ENCODE measurements at regions not wholly inside any gene's neighbourhood (a gene's known extent, or its start where the extent isn't known, plus 50 kb on each side); places are given as distances from the start of the nearest gene placed in this dataset.

DNA sequence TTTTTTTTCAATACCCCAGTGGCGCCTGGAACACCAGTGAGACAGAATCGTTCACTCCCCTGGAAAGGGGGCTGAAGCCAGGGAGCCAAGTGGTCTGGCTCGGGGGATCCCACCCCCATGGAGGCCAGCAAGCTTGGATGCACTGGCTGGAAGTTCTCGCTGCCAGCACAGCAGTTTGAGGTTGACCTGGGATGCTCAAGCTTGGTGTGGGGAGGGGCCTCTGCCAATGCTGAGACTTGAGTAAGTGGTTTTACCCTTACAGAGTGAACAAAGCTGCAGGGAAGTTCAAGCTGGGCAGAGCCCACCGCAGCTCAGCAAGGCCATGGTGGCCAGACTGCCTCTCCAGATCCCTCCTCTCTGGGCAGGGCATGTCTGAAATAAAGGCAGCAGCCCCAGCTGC is 276.2 kb upstream of the CNTN6 start:
- H3K36me3 ChIP-seq (ENCODE audit: insufficient read depth, low read length): no peaks in the 10 kb centered on the region
- ATAC-seq (ENCODE audit: insufficient read depth, low read depth) (no peak), DNase-seq (no peak)

DNA sequence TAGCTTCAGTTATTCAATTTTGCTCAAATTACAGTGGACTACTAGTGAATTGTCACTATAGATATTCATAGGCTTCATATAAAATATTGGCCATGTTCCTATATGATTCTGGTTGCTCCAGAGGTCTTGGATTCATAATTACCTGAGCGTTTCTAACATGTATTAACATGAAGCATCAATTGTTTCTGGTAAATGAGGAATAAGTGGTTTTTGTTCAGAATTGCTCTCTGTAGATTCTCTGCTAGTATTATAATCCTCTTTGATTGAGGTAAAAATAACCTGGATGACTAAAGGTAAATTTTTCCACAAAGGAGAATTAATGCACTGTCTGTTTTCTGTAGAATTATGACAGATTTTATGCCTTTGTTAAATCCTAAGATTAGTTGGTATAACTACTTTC is 258.1 kb upstream of the CNTN6 start:
- H3K4me1 ChIP-seq (ENCODE audit: insufficient read depth, low read length): no peaks in the 10 kb centered on the region
- H3K36me3 ChIP-seq (ENCODE audit: insufficient read depth, low read length): no peaks in the 10 kb centered on the region
- no peak overlapping the region for H3K4me3 ChIP-seq (ENCODE audit: low read depth in 1 of 2, low read length in 2 of 2)
- H3K9ac ChIP-seq (ENCODE audit: low read depth, low read length): no peak overlapping the region
- no peaks in the 10 kb centered on the region for H4K20me1 ChIP-seq (ENCODE audit: insufficient read depth, low read length)
- no peak overlapping the region for H3K4me2 ChIP-seq (ENCODE audit: insufficient read depth, low read length)
- H2AFZ ChIP-seq (ENCODE audit: low read depth, low read length): no peak overlapping the region
- H3K9me3 ChIP-seq (ENCODE audit: insufficient read depth, low read length, severe bottlenecking): peaks cover 8% of the 10 kb centered on the region
- H3K79me2 ChIP-seq (ENCODE audit: insufficient read depth, low read length): no peaks in the 10 kb centered on the region
- H3K27ac ChIP-seq (ENCODE audit: low read length): no peak overlapping the region
- ATAC-seq (ENCODE audit: insufficient read depth, low read depth) (no peak), DNase-seq (no peak)
- TF ChIP-seq EZH2 (IDR thresholded peaks at IDR 0.05; ENCODE audit: borderline replicate concordance, low read depth, low read length, severe bottlenecking): no peak
- no peak for TF ChIP-seq CTCF (IDR thresholded peaks at IDR 0.05; ENCODE audit: borderline replicate concordance, extremely low read depth, low read length, poor library complexity, severe bottlenecking)
- H3K27me3 ChIP-seq (ENCODE audit: insufficient read depth, low read length, poor library complexity): no peaks in the 10 kb centered on the region

More for the DNA sequence above, 276.2 kb upstream of the CNTN6 start:
- Histone ChIP-seq H3K9me3 (ENCODE audit: insufficient read depth, low read length, severe bottlenecking) (no peaks in the 10 kb centered on the region), H4K20me1 (ENCODE audit: insufficient read depth, low read length) (no peaks in the 10 kb centered on the region), H3K4me1 (ENCODE audit: insufficient read depth, low read length) (no peaks in the 10 kb centered on the region), H2AFZ (ENCODE audit: low read depth, low read length) (no peak overlapping the region), H3K27ac (ENCODE audit: low read length) (no peak overlapping the region), H3K79me2 (ENCODE audit: insufficient read depth, low read length) (no peaks in the 10 kb centered on the region), H3K9ac (ENCODE audit: low read depth, low read length) (no peak overlapping the region), H3K27me3 (ENCODE audit: insufficient read depth, low read length, poor library complexity) (no peaks in the 10 kb centered on the region), H3K4me3 (ENCODE audit: low read depth in 1 of 2, low read length in 2 of 2) (no peak overlapping the region), H3K4me2 (ENCODE audit: insufficient read depth, low read length) (no peak overlapping the region)
- TF ChIP-seq CTCF (IDR thresholded peaks at IDR 0.05; ENCODE audit: borderline replicate concordance, extremely low read depth, low read length, poor library complexity, severe bottlenecking): no peak
- TF ChIP-seq EZH2 (IDR thresholded peaks at IDR 0.05; ENCODE audit: borderline replicate concordance, low read depth, low read length, severe bottlenecking): no peak

DNA sequence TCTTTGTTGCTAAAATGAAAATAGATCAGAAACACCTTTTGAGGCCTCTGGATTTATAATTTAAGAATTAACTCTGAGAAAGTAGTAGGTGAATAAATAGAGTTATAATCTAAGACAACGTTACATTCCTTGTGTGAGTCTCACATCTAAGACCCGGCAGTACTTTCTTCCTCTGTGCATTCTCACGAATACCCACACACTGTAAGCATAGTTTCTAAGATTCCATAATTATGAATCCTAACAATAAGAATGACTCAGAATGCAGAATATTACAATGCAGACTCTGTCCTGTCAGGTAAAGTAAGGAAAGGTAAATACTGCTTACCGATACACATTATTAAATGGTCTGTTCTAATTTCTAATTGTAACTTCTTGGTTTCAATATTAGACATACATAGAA is 257.7 kb upstream of the CNTN6 start:
- no peak overlapping the region for H2AFZ ChIP-seq (ENCODE audit: low read depth, low read length)

DNA sequence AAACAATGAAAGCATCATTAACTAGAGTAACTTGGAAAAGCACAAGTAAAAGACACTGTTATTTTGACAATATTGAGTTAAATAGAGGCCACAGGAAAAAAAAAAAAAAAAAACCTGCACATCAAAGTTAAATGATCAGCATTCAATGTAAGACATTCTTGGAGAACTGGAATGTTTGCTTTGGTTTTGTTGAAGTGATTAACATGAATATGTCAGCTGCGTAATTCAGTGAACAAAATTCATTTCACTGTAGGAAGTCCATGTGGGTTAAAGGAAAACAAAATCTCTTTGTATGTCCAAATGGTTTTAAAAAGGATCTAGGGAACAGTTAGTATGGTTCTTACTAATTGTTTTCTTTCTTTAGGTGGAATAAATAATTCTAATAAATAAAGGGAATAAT is 252.8 kb upstream of the CNTN6 start:
- Histone ChIP-seq H3K4me2 (ENCODE audit: insufficient read depth, low read length) (no peak overlapping the region), H3K27ac (ENCODE audit: low read length) (no peak overlapping the region), H3K9ac (ENCODE audit: low read depth, low read length) (no peak overlapping the region), H3K27me3 (ENCODE audit: insufficient read depth, low read length, poor library complexity) (no peaks in the 10 kb centered on the region), H3K4me1 (ENCODE audit: insufficient read depth, low read length) (no peaks in the 10 kb centered on the region), H3K9me3 (ENCODE audit: insufficient read depth, low read length, severe bottlenecking) (no peaks in the 10 kb centered on the region), H2AFZ (ENCODE audit: low read depth, low read length) (no peak overlapping the region), H4K20me1 (ENCODE audit: insufficient read depth, low read length) (no peaks in the 10 kb centered on the region), H3K4me3 (ENCODE audit: low read depth in 1 of 2, low read length in 2 of 2) (no peak overlapping the region), H3K36me3 (ENCODE audit: insufficient read depth, low read length) (no peaks in the 10 kb centered on the region), H3K79me2 (ENCODE audit: insufficient read depth, low read length) (no peaks in the 10 kb centered on the region)
- ATAC-seq (ENCODE audit: insufficient read depth, low read depth) (no peak), DNase-seq (no peak)
- TF ChIP-seq EZH2 (IDR thresholded peaks at IDR 0.05; ENCODE audit: borderline replicate concordance, low read depth, low read length, severe bottlenecking) (no peak), CTCF (IDR thresholded peaks at IDR 0.05; ENCODE audit: borderline replicate concordance, extremely low read depth, low read length, poor library complexity, severe bottlenecking) (no peak)

More for the DNA sequence above, 257.7 kb upstream of the CNTN6 start:
- no peak for TF ChIP-seq EZH2 (IDR thresholded peaks at IDR 0.05; ENCODE audit: borderline replicate concordance, low read depth, low read length, severe bottlenecking)
- Histone ChIP-seq H3K4me1 (ENCODE audit: insufficient read depth, low read length) (no peaks in the 10 kb centered on the region), H3K9ac (ENCODE audit: low read depth, low read length) (no peak overlapping the region), H3K4me2 (ENCODE audit: insufficient read depth, low read length) (no peak overlapping the region), H3K36me3 (ENCODE audit: insufficient read depth, low read length) (no peaks in the 10 kb centered on the region), H3K4me3 (ENCODE audit: low read depth in 1 of 2, low read length in 2 of 2) (no peak overlapping the region), H3K9me3 (ENCODE audit: insufficient read depth, low read length, severe bottlenecking) (peaks cover 4% of the 10 kb centered on the region), H4K20me1 (ENCODE audit: insufficient read depth, low read length) (no peaks in the 10 kb centered on the region), H3K27ac (ENCODE audit: low read length) (no peak overlapping the region), H3K27me3 (ENCODE audit: insufficient read depth, low read length, poor library complexity) (no peaks in the 10 kb centered on the region), H3K79me2 (ENCODE audit: insufficient read depth, low read length) (no peaks in the 10 kb centered on the region)
- DNase-seq (no peak), ATAC-seq (ENCODE audit: insufficient read depth, low read depth) (no peak)
